GM19025 (cell line): ENCODE measurements at regions not wholly inside any gene's neighbourhood (a gene's known extent, or its start where the extent isn't known, plus 50 kb on each side); places are given as distances from the start of the nearest gene placed in this dataset.
"Not testable (repeated sequence)": the region's sequence is repeated elsewhere in the genome, so short reads cannot be mapped to it uniquely, and the experiment has no call there.

Experiments used
- ATAC-seq: cut with Tn5 transposase; IDR thresholded peaks from one replicate; pipeline ENCODE4 v1.9.1; 2021; ENCODE audit warnings: mild to moderate bottlenecking, low read depth, moderate library complexity; ENCODE audit not compliant: unreplicated experiment

DNA sequence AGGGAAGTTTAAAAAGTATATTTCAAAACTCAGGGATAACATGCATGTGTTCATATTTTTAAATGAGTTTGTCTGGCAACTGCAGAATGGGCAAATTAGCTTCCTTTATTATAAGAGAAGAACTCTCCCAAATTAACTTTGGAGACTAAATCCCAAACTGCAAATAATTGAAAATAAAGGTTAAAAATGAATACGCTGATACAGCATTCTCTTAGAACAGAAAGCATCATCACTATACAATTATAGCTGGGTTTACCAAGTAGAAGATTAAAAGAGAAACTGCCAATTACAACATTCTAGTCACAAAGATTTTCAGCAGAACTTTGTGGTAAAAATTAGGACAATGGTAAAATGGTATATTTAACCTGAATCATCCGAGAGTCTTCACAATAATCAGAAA, 73.3 kb downstream of the OLFM4 start:
- ATAC-seq: no peak

DNA sequence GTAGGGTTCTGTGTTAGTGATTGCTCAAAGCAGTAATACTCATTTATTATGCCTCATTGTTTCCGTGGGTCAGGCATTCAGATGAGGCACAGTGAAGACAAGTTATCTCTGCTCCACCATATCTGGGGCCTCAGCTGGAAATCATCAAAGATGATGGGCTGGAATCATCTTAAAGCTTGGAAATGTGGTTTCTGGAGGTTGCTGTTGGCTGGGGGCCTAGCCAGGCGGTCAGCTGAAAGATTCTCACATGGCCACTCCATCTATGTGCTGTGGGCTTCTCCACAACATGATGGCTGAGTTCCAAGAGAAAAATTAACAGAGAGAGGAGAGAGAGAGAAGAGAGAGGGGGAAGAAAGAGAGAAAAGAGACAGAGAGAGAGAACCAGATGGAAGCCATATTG, 75.5 kb downstream of the OLFM4 start:
- ATAC-seq: no peak

DNA sequence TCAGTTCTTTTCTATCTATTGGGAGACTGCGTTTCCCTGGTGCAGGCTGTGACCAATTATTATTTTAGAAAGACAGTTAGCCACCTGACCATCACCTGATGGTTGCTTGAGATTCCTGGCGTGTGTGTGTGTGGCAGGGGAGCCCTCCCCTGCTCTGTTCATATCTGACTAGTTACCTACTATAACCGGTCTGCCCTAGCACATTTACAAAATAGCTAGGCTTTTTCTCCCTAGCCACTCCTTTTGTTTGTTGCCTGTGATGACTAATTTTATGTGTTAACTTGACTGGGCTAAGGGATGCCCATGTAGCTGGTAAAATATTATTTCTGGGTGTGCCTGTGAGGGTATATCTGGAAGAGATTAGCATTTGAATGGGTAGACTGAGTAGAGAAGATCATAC, 76.9 kb downstream of the OLFM4 start:
- ATAC-seq: no peak

DNA sequence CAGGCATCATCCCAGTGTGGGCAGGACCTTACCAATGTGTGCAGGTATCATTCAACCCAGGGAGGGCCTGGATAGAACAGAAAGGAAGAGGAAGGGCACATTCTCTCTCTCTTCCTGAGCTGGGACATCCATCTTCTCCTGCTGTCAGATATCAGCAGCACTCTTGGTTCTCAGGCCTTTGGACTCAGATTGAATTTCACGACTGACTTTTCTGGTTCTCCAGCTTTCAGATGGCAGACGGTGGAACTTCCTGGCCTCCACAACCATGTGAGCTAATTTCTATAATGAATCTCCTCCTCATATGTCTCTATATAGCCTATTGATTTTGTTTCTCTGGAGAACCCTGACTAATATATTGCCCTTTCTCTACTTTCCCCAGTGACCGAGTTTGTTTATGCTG, 77.3 kb downstream of the OLFM4 start:
- ATAC-seq: no peak

DNA sequence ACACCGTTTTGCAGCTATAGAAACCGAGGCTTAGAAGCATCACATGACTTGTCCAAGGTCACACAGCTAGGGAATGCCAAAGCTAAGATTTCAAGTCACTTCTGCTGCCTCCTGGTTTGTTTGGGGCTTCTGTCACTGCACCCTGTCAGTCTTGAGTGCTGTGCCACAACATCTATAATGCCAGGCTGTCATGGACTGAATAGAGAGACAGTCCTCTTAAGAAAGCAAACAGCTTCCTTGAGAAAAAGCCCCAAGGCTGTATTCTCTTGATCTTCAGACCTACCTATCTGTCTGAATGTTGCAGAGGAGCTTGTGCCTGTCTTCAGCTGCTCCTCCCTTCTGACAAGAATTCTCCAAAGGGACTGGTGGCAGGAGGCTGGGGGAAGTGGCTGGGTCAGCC, 81.6 kb downstream of the OLFM4 start:
- ATAC-seq: no peak

DNA sequence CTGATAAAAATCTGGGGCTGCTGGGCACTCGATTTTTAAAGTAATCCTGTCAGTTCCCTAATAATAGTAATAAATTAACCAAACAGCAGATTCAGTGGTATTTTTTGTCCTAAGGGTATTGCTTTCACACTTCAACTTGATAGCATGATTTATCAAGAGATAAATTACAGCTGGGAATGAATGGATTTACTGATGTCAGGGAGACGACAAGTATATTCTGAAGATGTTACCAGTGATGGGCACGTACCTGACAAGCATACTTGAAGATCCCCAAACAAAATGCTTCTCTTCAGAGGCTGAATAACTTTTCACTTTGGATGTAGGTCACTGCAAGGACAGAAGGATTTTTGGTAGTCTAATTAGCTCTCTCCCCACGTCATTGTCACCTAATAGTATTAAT, 82.0 kb downstream of the OLFM4 start:
- no peak for ATAC-seq

DNA sequence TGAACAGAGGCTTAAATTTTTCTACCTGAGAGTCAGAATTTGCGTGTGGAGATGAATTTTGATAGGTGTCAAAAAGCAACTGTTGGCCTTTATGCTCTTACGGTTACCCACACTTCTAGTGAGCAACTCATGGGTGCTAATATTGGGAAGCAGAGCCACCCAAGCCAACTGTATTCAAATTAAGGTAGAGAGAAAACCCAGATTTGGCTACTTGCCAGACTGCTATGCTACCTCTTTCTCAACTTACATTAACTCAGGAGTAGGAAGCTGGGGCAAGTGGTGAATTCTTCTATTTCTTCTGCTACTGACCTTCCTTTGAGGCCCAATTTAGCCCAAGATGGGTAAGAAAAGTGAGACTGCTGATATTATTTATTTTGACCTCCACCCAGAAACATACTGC, 83.9 kb downstream of the OLFM4 start:
- ATAC-seq: no peak

DNA sequence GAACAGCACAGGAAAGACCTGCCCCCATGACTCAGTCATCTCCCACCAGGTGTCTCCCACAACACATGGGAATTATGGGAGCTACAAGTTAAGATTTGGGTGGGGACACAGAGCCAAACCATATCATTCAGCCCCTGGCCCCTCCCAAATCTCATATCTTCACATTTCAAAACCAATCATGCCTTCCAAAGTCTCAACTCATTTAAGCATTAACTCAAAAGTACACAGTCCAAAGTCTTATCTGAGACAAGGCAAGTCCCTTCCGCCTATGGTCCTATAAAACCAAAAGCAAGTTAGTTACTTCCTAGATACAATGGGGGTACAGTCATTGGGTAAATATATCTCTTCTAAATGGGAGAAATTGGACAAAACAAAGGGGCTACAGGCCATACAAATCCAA, 88.4 kb downstream of the OLFM4 start:
- not testable (repeated sequence) for ATAC-seq

DNA sequence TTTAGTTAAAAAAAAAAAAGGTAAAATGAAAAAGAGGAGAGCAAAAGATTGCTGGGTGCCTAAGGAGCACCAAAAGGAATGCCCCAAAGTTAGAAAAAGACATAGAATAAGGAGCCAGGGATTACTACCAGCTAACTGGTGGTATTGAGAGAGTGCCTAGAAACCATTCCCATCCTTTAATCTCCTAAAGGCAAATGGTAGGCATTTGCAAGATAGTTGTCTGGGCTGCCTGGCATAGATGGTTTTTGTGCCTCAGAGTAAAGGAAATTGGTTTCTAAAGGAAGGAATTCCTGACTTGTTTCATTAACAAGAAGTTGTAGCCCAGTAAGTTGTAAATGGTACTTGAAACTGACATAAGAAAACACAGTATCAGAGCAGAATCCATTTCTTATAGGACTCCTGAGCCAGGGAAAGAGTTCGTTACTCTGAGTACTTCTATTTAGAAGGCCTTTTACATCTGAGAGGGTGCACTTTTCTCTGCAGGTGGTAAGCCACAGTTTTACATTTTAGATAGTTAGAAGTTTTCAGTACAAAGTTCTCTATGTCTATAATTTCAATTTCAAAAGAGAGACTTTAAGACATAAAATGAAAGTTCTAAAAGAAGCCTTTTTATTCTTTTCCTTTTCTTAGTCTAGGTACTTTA, 92.6 kb downstream of the OLFM4 start:
- ATAC-seq: no peak

DNA sequence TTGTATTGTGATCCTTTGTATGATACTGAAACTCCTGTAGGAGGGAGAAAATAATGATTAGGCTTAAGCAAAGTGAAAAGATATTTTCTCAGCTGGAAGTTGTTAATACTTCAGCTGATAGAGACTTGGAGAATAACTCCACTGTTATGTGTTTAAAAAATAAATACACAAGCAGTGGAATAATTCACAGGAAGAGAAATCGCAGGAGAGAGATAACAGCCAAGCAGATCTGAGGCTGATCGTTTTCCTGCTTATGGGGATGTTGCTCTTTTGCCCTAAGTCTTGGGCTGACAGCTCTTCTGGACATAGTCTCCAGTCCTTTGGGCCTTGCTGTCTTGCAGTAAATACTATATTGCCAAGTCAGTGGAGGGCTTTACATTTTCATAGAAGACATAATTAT, 93.3 kb downstream of the OLFM4 start:
- ATAC-seq: no peak

DNA sequence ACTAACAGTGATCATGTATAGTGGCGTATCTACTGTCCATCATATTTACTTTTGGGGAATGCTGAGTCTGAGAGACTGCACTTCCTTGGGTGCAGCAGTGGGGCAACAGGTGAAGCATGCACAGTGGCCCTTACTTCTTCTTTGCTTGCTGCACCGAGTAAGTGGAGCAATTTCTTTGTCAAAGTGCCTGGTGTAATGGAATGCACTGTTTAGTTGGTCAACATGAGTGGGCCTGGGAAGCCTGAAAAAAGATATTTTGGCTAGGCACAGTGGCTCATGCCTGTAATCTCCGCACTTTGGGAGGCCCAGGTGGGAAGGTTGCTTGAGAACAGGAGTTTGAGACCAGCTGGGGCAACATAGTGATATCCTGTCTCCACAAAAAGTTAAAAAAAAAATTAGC, 94.9 kb downstream of the OLFM4 start:
- no peak for ATAC-seq

DNA sequence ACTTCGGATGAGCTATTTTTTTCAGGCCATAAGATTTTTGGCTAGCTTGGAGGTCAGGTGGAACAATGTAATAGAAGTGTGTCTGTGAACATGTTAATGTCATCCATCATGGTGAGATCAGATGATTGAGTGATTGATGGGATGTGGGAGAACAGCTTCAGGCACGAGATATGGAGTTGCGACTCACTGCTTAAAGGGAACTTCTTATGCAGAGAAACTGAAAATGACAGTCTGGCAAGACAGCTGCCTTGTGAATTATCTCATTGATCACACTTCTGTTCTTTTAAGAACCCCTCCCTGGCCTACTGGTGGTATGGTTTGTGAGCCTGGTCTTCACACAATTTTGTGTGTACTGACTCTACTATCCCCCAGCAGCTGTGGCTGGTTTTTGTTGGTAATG, 96.0 kb downstream of the OLFM4 start:
- ATAC-seq: no peak

DNA sequence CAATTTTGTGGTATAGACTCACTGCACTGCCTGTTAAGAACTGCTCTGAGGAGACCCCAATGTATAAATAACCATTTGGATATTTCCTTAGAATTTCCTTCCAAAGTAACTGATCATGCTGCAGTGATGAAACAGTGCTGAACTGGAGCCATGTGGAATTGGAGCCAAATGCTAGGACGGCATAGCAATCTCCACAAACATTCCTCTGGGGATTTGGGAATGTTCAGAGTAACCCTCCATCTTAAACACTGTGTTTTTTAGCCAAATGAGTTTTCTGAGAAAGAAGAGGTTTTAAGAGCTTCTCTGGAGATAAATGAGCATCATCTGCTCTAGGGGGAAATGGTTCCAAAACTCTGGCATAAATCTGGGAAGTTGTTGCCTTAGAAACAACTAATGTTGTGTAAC, 98.2 kb downstream of the OLFM4 start:
- ATAC-seq: no peak

DNA sequence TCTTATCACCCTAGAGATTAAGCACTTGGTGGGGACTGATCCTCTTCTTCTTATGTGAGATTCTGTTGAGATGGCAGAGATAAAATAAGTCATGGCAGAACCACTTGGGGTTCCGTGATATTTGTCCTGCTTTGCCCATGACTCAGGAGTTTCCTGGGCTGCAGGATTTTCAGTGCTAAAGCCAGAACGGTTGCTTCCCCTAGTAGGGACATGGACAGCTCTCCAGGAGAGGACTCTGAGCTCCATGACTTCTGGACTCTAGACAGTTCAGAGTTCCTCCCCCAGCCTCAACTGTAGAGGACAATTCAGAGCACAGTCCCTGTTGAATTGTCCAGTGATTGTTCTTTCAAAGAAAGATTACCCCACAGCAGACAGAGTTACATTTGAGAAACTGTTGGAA, 98.8 kb downstream of the OLFM4 start:
- no peak for ATAC-seq

DNA sequence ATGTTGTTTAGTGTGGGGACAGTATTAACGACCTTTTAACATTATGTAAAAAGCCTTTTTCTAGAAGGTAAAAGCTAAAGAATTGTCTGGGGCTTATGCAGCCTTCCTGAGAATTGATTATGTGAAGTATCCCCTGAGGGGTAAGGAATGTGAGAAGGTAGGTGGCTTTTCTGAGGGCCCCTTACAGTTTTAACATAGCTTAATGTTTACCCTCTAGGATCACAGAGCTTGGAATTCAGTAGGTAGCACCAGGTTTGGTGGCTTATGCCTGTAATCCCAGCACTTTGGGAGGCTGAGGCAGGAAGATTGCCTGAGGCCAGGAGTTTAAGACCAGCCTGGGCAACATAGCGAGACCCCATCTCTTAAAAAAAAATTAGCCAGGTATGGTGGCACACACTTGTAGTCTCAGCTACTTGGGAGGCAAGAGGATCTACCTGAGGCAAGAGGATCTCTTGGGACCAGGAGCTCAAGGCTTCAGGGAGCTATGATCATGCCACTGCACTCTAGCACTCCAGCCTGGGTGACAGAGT, 101.3 kb downstream of the OLFM4 start:
- no peak for ATAC-seq

DNA sequence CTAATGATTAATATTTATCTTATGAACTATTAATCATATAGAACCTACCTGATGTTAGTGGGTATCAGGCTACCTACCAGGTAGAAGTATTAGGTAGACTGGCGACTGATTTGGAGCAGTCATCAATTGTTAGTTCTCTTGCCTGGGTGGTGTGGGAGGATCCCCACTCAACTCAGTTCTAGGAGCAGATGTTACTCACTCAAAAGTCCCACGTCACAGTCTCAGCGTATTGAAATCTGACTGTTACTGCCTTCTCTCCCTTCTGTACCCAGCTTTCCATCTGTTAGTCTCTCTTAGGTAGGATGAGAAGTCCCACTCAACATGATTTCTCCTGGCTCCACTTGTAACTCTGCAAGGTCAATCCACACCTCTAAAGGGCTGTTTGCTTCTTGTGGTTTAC, 102.7 kb downstream of the OLFM4 start:
- ATAC-seq: no peak

DNA sequence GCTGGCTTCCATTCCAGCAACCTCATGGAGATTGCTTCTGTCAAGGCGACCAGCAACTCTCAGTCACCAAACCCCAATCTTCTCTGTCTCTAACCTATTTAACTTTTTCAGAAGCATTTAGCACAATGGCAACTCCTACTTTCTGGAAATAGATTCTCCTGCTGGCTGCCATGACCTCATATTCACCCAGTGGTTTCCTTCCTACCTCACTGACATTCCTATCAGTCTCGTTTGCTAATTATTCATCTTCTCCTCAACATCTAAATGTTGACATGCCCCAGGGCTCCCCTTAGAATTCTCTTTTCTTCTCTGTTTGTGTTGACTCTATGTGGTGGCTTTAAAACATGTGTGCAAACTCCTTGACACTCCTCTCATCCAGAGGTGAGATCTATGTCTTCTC, 106.7 kb downstream of the OLFM4 start:
- ATAC-seq: no peak

DNA sequence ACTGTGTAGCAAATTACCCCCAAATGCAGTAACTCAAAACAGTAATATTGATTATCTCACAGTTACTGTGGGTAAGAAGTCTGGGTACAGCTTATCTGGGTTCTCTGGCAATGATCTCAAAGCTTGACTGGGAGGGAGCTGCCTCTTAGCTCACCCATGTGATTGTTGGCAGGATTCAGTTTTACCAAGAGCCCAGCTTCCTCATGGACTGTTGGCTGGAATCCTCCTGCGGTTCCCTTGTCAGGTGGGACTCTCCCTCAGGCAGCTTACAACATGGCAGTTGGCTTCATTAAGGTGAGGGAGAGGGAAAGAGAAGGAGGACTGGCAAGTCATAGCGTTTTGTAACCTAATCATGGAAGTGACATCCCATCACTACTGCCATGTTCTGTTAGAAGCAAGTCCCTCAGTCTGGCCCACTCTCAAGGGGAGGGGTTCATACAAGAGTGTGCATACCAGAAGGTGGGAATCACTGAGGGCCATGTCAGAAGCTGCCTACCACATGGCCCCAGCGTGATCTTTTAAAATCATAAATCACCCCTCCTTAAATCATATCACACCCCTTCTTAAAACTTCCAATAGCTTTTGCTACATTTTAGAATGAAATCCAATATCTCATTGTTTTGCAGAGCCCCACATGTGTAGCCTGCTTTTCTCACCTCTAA, 108.1 kb downstream of the OLFM4 start:
- no peak for ATAC-seq

DNA sequence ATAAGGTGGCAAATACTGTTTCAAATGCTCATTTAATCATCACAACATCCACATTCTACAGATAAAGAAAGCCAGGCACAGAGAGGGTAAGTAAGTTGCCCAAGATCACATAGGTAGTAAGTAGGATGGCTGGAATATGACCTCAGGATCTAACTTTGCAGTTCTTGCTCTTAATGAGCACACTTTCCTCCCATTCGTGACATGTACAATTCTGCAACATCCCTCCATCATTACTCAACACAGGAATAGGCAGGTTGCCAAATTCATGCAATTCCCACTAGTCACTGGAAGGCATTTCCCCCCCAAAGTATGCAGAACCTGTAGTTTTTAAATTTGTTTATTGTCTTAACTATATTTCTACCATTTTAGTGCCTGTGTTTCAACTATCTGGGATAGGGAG, 109.2 kb downstream of the OLFM4 start:
- no peak for ATAC-seq

DNA sequence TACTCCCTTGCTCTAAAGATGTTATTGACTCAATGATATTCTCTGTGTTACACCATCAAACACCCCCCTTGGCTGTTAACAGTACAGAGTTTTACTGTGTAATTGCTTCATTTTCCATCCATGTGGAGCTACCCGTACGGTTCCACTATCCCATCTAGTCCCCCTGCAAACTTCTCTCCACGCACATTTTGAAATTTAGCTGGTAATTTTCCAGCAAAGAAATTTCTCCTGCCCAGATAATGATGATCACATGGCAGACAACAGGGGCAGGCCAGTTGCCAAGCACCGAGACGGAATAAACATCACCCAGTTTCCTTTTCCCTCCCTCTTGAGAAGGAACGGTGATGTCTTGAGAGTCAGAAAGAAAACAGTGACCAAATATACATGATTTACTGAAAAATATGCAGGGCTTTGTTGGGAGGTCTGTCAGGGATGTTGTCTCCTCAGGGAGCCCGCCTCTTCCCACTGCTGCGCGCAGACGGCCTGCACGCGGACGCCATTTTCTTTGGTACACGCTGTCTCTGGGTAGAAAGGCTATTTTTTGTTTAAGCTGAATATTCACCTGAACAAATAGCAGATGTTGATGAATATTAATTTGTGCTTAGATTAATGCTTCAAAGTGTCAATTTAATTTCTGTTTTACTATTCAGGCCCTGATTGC, 109.9 kb downstream of the OLFM4 start:
- no peak for ATAC-seq

DNA sequence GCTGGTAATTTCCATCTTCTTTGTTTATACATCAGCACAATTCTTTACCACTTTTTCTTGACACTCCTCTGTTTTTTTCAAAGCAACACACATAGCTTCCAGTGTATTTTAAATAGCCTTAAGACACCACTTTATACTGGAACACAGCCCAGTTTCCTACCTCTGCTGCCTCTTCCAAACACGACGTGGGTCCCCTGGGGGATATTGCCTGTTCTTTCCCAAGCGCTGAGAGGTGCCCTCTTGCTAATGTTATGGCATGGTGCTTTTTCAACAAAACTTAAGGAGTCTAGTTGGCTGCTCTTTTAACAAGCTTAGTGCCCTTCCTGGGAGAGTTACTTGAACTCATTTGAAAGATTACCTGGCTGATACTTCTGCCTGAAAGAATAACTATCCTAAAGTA, 112.7 kb downstream of the OLFM4 start:
- no peak for ATAC-seq

DNA sequence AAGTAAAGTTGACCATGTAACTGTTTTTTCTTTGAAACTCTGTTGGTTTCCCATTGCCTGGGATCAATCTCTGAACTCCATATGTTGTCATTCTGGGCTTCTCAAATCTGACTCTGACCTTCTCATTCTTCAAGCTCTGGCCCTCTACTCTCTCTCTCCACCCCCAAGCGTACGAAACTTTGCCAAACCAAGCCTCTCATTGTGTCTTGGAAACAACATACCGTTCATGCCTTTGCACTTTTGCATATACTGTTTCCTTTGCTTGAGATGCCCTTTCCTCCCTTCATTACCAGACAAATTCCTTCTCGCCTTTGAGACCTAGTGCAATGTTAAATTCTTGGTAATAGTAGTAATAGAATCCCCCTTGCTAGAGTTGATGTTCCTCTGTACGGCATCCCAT, 113.7 kb downstream of the OLFM4 start:
- no peak for ATAC-seq
